NCI-H446 (cell line): ENCODE measurements at regions not wholly inside any gene's neighbourhood (a gene's known extent, or its start where the extent isn't known, plus 50 kb on each side); places are given as distances from the start of the nearest gene placed in this dataset.

Source experiments
- DNase-seq, 2 experiments: peaks; one replicate each; lab custom pipeline; 2025; lab: John Stamatoyannopoulos, UW

DNA sequence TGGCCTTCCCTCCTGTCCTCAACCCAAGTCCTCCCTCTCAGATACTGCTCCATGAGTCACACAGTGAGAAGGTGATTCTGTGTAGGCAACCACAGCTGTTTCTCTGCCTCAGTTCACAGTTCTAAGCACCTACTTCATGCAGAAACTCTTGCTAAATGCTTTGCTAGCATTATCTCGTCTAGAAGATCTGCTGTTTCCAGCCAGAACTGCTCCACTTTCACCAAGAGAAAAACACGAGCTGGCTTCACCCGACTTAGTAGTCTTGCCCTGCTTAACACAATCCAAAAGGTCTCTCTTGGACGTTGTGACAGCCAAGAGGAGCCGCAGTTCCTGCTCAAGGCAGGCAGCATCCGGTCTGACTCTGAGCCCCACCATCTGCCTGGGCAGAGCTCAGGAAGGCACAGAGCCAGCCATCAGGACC, 272.1 kb downstream of the UACA start:
- DNase-seq: no peak

DNA sequence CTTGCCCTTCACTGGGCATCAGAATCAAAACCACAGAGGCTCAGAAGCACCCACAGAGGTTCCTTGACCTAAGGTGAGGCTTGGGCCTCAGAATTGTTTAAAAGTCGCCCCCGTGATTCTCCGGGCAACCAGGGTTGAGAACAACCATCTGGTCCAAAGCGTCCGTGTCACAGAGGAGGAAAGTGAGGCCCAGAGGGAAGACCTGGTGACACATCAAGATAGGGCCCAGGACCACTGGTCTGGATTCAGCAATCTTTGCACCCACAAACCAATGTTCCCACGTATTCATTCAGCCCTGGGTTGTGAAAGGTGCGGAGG, 272.6 kb downstream of the UACA start:
- DNase-seq: no peak

DNA sequence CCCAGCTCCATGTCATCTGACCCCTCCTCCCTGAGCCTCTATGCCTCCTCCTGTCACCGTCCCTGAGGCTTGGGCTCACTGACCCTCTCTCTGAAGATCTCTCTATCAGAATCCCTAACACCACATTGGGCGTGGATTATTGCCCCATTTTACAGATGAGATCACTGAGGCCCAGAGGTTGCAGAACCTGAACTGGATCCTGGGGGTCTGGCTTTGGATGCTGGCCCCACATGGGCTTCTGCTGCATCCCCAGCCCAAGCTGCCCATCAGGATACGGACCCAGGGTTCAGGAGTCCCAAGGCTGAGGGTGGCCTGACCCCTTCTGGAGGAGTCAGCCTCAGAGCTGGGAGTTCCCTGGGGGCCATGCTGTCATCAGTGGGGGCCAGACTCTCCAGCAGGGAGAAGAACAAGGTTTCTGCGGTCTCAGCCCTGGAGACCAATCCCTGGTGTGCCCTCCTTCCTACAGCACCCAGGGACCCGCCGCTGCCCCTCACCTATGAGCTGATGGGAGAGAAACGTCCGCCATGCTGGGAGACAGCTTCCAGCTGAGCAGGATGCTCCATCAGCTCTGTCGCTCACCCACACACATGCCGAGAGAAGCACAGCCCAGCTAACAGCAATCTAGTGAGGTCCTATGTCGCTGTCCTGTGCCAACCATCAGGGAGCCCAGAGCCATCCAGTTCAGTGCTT, 273.1 kb downstream of the UACA start:
- DNase-seq: no peak

DNA sequence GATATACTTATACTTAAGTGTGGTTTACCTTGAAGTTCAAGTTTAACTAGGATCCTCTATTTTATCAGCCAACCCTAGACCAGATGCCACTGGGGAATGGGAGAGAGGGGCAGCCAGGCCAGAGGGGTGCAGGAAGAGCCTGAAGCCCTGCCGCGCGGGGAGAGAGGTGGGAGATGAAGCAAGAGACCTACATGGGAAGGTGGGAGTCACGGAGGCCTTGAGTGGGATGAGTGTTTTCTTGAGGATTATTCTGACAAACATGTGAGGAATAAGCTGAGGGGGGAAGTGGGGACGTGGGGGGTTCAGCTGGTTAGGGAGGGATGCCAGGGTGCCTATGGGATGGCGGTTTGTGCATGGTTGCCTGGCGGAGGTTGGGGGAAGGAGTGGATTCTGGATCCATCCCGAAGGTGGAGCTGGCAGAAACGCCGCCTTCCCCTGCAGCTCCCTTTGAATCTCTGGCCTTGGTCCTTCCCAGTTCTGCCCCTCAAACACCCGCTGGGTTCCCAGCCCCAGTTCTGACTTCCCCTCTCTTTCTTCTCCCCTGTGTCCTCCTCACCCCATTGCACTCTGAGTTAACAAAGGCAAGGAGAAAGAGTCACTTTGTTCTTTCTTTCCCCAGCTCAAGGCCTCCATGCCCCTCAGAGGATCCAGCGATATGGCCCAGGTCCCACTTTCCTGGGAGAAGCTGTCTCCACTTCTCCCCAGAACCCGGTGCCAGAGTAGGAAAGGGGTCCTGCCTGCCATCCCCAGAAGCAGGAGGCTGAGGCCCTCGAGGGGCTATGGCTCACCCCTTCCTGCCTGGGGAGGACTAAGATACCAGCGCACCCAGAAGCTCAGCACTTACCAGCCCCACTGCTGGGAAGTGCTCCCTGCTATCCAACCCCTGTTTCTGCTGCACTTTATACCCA, 274.2 kb downstream of the UACA start:
- DNase-seq: no peak

DNA sequence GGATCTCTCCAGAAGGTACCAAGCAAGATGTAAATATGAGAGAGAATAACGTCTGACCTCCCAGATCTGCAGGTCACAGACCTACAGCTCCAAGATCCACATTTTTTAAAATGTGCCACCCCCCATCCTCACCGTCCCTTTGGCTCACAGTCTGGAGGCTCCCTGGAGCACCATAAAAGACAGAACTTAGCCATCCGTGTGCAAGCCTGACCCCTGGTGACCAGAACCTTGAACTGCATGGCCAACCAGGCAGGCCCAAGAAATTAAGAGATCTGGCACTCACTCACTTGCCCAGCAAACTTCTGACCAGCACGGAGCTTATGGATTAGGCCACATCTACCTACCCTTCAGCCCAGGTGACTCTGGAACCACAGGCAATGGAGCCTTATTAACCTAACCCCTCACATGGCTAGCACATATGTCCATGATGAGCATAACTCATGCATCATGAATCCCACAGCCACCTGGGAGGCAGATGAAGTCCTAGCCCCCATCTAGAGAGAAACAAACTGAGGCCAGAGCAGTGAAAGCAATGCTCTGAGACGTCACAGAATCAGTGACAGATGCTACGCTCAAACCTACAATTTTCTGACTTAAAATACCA, 275.3 kb downstream of the UACA start:
- DNase-seq: peak in 1 of 2 experiments; percentile 30

DNA sequence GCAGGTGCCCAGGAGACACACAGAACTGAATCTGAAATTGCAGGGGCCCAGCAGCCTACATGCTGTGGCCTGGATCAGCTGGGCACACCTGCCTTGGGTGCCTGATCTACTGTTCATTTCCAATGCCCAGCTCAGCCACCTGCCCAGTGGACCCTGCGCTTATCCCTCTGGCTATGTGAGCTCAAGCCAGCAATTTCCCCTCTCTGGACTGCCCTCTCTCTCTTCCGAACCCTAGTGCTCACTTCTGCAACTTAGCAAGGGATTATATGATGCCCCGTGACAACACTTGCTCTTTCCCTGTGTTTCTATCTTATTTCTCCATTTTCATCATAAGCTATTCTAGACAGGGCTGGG, 276.0 kb downstream of the UACA start:
- DNase-seq: no peak

DNA sequence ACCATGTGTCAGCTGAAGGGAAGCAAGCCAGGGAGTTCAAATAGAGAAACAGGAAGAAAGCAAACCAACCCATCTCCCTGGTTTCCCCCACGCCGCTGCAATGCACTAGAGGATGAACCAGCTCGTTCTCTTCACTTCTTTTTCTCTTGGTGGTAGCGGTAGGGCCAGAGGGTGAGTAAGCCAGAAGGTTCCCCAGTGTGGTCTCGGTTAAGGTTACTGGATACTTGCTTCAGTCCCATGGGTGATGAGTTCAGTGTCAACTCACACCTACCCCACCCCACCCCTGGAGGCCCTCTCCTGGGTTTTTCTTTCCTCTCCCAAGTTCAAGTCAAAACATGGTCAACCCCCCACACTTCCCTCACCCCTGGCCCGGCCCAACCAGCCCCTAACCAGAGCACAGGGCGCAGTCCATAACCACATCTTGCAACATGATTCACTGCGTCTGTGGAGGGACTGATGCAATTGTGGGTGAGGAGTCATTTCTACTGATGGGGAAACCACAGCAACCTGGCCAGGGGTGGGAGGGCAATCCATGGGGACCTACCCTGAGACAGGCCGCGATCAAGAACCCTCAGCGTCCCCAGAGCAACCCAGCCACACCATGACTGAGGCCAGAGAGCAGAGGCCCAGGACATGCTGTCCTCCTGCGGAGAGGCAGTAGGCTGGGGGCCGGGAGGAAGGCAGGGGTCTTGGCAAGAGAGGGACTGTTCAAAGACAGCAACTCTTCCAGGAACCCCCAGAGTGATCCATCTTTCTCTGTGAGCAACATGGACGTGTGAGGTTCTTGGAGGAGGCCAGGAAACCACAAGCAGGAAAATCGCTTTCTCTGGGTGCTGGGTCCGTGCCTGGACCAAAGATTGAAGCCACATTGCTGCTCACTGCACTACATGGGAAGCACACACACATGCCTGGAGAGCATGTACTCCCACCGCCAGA, 276.6 kb downstream of the UACA start:
- DNase-seq: no peak

DNA sequence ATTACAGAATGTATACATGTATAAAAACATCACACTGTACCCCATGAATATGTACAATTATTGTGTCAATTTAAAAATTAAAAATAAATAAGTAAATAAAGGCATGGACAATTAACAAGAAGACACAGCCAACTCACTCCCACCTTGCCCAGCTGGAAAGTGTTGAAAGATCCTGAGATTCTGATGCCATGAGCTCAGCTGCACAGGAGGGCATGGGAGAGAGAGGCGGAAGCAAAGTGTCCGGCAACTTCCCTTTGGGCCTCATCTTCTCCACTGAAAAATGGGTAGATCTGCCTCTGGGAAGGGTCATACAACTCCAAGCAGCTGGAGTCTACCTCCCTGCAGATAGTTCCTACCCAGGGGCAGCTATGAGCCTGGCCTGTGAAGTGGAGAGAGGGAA, 277.3 kb downstream of the UACA start:
- DNase-seq: no peak

DNA sequence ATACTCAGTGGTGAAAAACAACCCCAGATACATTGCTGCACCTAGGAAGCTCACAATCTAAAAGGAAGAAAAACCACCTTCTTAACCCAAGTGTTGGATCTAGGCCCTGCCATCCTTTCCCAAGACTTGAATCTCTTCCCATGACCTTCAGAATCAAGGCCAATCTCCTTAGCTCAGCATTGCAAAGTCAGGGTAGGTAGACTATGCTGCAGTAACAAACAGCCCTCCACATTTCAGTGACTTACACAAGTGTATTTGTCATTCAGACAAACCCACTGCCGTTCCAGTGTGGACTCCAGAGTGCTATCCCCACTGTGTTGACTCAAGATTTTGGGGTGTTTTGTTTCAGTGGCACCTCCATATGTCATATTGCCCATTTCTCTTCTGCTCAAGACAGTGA, 278.4 kb downstream of the UACA start:
- no peak for DNase-seq

DNA sequence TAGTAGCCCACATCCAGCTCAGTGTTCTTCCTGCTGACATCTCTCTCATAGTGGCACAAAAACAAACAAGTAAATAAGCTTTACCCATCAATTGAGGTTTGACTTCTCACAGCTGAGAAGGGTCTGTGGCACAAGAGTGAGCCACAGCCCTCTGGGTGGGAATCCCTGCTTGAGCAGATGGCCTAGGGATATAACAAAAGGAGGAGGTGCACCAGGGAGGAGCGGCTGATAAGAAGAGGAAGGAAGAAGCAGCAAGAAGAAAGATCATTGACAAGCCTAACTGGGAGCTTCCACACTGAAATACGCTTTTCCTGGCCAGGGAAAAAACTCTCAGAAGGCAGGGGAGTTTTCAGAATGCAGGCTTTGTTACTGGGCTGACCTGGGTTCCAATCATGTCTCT, 279.8 kb downstream of the UACA start:
- no peak for DNase-seq

DNA sequence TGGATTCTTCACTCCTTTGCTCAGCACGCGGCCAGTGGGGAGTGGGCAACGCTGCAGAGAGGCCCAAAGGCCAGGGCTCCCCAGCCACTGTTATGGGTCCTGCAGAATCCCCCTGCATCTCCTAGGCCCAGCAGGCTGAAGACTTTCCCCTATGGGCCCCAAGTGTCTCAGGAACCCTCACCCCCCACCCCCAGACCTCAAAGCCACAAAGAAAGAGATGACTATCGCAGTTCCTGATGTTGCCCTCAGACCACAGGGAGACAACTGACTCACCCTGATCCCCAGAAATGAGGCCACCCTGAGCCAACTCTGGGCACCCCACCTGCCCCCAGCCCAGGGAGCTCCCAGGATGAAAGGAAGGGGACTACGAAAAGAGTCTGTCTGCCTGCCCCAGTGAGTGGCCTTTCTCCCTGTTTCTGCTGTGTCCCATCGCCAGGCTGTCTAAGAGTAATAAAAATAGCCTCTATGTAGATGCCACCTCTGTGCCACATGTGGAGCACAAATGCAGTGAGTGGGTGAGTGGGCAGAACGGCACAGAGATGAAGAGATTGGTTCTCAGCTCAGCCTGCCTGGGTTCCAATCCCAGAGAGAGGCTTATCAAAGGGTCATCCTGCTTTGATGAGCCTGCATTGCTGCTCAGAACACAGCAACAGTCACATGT, 283.0 kb downstream of the UACA start:
- DNase-seq: no peak

DNA sequence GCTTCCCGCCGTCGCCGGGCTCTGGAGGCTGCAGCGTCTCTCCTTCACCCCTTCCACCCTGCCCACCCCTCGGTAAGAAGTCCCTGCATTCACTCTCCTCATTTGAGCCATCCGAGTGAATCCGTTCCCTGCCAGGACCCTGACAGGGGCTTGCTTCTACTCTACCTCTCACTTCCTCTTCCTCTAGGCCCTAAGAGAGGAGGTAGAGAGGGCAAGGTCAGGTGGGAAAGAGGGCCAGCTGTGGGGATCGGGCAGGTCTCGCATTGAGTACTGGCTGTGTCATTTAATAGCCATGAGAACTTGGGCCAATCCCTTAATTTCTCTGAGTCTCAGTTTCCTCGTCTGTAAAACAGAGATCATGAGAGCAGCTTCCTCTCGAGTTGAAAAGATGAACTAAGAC, 283.6 kb downstream of the UACA start:
- DNase-seq: no peak

DNA sequence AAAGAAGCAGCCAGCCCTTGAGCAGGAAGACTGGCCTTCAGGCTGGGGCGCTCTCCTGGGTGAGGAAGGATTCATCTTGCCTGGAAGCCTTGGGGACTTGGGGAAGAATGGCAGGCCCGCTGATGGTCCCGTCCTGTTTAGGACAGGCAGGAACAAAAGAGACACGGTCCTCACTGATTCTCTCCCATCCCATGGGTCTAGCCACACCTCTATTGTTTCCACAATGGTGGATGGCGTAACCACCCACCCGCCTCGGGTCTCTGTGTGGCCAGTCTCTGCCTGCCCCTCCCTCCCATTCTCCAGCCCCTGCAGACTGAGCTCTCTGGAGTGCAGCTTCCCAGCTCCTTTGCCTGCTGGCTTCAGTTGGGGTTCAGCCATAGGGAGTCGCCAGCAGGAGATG, 284.3 kb downstream of the UACA start:
- DNase-seq: no peak

DNA sequence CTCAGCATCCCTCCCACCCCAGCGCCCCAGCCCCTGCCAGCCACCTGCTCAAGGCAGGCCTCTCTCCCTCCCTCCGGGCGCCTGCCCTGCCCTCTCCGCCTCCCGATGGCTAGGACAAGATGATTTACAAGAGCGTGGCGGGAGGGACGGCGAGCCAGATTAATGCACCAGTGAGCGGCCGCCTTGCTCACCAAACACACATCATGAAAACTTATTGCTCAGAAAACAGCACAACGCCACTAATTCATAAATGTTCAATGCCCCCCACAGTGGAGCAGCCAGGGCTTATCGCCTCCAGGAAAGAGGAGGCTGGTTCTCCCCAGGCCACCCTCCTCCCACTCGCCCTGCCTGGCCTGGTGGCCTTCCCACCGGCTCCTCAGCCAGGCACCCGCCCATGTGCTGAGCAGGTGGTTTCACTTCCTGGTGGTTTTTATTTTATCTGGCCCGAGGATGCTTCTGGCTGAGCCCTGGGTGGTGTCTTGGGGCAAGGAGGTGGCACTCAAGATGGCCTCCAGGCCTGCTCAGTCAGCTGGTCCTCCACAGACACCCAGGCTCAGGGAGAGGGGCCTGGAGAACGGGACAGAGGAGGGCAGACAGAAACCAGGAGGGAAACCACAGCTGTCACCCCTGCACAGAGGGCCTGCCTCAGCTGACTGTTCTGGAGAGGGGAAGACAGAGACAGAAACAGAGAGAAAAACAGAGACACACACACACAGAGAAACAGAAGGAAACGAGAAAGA, 284.9 kb downstream of the UACA start:
- no peak for DNase-seq

DNA sequence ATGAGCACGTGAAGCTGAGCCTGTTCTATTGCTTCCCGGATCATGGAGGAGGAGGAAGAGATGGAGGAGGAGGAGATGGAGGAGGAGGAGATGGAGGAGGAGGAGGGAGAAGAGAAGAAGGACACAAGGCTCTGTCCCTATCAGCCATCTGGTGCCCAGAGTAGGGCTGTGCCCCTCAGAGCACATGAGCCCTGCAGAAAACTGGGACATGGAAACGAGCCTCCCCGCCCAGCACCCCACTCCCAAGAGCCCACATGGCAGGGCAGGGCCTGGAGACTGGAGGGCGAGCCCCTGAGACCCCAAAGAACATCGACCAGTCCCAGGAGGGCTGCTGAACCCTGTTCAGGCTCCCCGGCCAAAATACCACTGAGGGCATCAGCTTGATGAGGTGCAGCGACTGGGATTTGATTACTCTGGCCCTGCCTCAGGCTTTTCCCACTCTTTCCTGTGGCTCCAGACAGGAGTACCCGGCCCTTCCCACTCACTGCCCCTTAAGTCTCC, 285.6 kb downstream of the UACA start:
- no peak for DNase-seq

DNA sequence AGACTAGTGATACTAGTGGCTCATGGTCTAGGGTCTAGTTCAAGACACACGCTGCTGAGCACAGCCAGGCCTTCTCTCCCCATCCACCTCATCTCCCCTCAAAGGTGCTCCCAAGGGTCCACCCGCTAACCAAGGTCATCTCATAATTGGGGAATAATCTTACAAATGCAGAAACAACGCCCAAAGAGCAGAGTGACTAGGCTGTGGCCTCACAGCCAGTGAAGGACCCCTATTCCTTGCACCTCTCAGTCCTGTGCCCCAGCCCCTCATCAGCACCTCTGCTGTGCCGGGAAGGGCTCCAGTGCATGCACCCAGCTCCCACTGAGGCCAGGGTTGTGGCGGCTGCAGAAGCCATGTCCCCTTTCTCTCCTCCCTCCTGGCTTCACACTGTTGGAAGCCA, 286.9 kb downstream of the UACA start:
- DNase-seq: no peak

DNA sequence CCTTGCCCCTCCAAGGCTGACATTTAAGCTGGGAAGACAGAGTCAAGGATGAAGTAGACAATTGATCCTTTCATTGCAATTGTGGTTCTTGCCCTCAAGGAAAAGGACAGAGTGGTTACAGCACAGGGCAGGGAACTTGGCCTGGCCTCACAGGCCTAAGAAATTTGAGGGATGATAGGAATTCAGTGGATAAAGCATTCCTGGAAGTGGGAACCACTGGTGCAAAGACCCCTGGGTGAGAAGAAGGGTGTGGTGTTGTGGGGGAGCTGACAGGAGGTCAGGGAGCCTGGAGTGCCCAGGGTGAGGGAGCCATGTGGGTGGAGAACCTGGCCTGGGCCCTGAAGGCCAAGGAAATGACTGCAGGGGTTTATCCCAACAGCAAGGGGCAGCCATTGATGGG, 287.4 kb downstream of the UACA start:
- no peak for DNase-seq

DNA sequence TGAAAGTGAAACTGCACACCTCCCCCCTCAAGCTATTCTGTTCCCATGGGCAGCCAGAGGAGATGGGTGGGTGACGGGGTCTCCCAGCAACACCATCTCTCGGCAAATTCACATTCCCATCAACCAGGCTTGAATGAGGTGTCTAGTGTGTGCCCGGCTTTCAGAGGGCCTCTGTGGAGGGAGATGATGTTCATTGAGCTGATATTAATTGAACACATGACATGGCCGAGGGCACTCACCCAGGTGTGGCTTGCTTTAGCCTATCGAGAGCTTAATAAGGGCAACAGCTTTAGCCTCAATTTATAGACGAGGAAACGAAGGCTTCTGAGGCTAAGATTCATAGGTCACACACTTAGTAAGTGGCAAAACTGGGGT, 288.0 kb downstream of the UACA start:
- no peak for DNase-seq

DNA sequence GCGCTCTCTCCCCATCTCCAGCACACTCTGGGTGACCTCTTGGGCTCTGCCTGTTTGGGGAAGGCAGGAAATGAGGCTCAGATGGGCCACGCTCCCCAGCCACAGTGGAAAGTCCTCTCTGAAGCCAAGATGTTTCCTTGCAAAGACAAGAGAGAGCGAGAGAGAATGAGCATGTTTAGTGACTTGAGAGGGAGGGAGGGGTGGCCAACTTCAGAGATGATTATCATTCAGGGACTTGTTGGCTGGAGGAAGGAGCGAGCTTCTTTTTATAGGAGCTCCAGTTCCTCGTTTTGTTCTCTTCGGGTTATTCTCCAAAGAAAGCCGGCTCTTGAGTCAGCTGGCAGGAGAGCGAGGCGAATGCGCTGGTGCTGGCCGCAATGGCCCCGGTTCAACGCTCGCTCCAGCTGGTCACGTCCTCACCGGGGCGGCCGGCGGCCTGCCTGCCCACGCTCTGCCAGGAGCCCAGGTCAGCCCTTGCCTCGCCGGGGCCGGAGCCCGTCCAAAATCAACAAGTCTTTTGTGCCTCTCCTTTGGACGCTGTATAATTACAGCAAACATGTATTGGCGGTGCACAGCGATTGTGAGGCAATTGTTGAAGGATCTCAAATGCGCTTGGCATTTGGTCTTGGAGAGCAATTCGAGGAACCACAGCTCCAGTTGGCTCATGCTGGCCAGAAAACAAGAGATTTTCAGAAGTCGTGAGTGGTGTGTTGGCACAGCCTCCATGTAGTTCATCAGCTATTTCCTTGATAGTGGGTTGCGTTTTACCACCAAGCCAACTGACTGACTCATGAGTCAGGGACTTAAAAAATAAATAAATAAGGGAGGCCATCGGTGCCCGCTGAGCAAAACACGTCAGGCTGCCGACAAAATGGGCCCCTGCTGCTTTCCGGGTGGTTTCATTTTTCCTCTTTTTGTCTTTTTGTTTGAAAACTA, 288.6 kb downstream of the UACA start:
- peak; percentile 85 to 94 for DNase-seq
